ENCODE measurements at regions not wholly inside any gene's neighbourhood (a gene's known extent, or its start where the extent isn't known, plus 50 kb on each side); places are given as distances from the start of the nearest gene placed in this dataset.

DNA sequence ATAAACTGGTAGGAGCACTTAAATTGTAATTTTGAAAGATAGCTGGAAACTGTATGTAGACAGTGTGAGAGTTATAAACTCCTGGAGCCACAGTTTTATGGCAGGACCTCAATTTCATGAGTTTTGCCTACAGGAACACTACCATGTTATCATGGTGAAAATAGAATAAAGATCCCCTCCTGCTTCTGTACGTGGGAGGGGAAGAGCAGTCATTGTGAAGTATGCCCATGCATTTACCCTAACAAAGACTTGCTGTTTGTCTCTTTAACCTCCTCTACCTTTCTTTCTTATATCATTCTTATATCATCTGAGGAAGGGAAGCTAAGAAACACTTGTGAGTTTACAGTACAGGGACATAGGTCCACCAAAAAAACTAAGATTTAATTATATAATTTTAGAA is 327.0 kb downstream of the PCDH10 start:
- TF ChIP-seq POLR2AphosphoS5 (IDR thresholded peaks at IDR 0.05) (no peak), TAF1 (IDR thresholded peaks at IDR 0.05; ENCODE audit: low read depth) (no peak), RAD21 (conservative IDR thresholded peaks at IDR 0.05) (no peak), EZH2 (IDR thresholded peaks at IDR 0.05; ENCODE audit: borderline replicate concordance, insufficient read depth, low read length, poor library complexity, severe bottlenecking) (no peak), MXI1 (conservative IDR thresholded peaks at IDR 0.05; ENCODE audit: poor library complexity, severe bottlenecking) (no peak), SMC3 (conservative IDR thresholded peaks at IDR 0.05; ENCODE audit: poor library complexity) (no peak)
- TF ChIP-seq, protein P1, sequence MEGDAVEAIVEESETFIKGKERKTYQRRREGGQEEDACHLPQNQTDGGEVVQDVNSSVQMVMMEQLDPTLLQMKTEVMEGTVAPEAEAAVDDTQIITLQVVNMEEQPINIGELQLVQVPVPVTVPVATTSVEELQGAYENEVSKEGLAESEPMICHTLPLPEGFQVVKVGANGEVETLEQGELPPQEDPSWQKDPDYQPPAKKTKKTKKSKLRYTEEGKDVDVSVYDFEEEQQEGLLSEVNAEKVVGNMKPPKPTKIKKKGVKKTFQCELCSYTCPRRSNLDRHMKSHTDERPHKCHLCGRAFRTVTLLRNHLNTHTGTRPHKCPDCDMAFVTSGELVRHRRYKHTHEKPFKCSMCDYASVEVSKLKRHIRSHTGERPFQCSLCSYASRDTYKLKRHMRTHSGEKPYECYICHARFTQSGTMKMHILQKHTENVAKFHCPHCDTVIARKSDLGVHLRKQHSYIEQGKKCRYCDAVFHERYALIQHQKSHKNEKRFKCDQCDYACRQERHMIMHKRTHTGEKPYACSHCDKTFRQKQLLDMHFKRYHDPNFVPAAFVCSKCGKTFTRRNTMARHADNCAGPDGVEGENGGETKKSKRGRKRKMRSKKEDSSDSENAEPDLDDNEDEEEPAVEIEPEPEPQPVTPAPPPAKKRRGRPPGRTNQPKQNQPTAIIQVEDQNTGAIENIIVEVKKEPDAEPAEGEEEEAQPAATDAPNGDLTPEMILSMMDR (IDR thresholded peaks at IDR 0.05; ENCODE audit: poor library complexity, severe bottlenecking), result no peak
- Histone ChIP-seq H3K79me2 (replicated peaks; ENCODE audit: insufficient read depth, low read length) (no peaks in the 10 kb centered on the region), H3K4me3 (ENCODE audit: low read length) (no peak overlapping the region), H3K27me3 (ENCODE audit: insufficient read depth, low read depth, low read length) (no peaks in the 10 kb centered on the region), H3K4me2 (ENCODE audit: low read length) (no peak overlapping the region), H3K9me3 (ENCODE audit: low read length) (no peaks in the 10 kb centered on the region), H3K36me3 (ENCODE audit: insufficient read depth, low read length) (no peaks in the 10 kb centered on the region), H3K9ac (ENCODE audit: low read length) (no peak overlapping the region), H2AFZ (ENCODE audit: low read depth, low read length) (no peak overlapping the region), H3K27ac (ENCODE audit: low read length) (no peak overlapping the region), H4K20me1 (ENCODE audit: insufficient read depth) (no peaks in the 10 kb centered on the region), H3F3A (ENCODE audit: insufficient read depth, low read length, poor library complexity, severe bottlenecking) (no peaks in the 10 kb centered on the region), H3K9me2 (ENCODE audit: insufficient read depth, low read length) (no peaks in the 10 kb centered on the region)

DNA sequence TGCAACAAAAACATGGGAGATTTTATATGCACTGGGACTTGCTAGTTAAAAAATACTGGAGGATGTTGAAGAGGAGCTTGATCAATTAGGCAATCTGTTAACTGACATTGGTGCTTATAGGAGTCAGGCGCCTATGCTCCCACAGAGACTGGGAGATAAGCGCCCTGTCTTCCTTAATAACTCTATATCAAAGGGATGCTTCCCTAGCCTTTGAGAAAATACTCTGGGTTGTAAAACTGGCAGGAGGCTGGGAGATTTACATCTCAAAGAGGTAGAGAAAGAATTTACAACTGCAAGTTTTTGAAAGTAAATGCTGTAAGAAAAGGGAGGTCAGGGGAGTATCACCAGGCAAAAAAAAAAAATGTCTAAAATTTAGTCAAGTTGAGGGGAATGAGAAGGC is 325.4 kb downstream of the PCDH10 start:
- Histone ChIP-seq H2AFZ (ENCODE audit: low read depth, low read length) (no peak overlapping the region), H3K9ac (ENCODE audit: low read length) (no peak overlapping the region), H3K9me2 (ENCODE audit: insufficient read depth, low read length) (no peaks in the 10 kb centered on the region), H3K27me3 (ENCODE audit: insufficient read depth, low read depth, low read length) (no peaks in the 10 kb centered on the region), H3F3A (ENCODE audit: insufficient read depth, low read length, poor library complexity, severe bottlenecking) (no peaks in the 10 kb centered on the region), H3K4me2 (ENCODE audit: low read length) (no peak overlapping the region), H3K4me3 (ENCODE audit: low read length) (no peak overlapping the region), H3K79me2 (replicated peaks; ENCODE audit: insufficient read depth, low read length) (no peaks in the 10 kb centered on the region), H3K27ac (ENCODE audit: low read length) (no peak overlapping the region), H3K36me3 (ENCODE audit: insufficient read depth, low read length) (no peaks in the 10 kb centered on the region), H3K9me3 (ENCODE audit: low read length) (no peaks in the 10 kb centered on the region), H4K20me1 (ENCODE audit: insufficient read depth) (no peaks in the 10 kb centered on the region)
- TF ChIP-seq EZH2 (IDR thresholded peaks at IDR 0.05; ENCODE audit: borderline replicate concordance, insufficient read depth, low read length, poor library complexity, severe bottlenecking) (no peak), RAD21 (conservative IDR thresholded peaks at IDR 0.05) (no peak), EP300 (conservative IDR thresholded peaks at IDR 0.05; ENCODE audit: poor library complexity, severe bottlenecking) (no peak), MXI1 (conservative IDR thresholded peaks at IDR 0.05; ENCODE audit: poor library complexity, severe bottlenecking) (no peak), POLR2AphosphoS5 (IDR thresholded peaks at IDR 0.05) (no peak), SMC3 (conservative IDR thresholded peaks at IDR 0.05; ENCODE audit: poor library complexity) (no peak), TAF1 (IDR thresholded peaks at IDR 0.05; ENCODE audit: low read depth) (no peak)
- TF ChIP-seq, protein P2, sequence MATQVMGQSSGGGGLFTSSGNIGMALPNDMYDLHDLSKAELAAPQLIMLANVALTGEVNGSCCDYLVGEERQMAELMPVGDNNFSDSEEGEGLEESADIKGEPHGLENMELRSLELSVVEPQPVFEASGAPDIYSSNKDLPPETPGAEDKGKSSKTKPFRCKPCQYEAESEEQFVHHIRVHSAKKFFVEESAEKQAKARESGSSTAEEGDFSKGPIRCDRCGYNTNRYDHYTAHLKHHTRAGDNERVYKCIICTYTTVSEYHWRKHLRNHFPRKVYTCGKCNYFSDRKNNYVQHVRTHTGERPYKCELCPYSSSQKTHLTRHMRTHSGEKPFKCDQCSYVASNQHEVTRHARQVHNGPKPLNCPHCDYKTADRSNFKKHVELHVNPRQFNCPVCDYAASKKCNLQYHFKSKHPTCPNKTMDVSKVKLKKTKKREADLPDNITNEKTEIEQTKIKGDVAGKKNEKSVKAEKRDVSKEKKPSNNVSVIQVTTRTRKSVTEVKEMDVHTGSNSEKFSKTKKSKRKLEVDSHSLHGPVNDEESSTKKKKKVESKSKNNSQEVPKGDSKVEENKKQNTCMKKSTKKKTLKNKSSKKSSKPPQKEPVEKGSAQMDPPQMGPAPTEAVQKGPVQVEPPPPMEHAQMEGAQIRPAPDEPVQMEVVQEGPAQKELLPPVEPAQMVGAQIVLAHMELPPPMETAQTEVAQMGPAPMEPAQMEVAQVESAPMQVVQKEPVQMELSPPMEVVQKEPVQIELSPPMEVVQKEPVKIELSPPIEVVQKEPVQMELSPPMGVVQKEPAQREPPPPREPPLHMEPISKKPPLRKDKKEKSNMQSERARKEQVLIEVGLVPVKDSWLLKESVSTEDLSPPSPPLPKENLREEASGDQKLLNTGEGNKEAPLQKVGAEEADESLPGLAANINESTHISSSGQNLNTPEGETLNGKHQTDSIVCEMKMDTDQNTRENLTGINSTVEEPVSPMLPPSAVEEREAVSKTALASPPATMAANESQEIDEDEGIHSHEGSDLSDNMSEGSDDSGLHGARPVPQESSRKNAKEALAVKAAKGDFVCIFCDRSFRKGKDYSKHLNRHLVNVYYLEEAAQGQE (IDR thresholded peaks at IDR 0.05; ENCODE audit: borderline replicate concordance), result no peak
- TF ChIP-seq, protein P1 (IDR thresholded peaks at IDR 0.05; ENCODE audit: poor library complexity, severe bottlenecking), result no peak

Data from neural cell (in vitro differentiated cells).